ENCODE measurements at regions not wholly inside any gene's neighbourhood (a gene's known extent, or its start where the extent isn't known, plus 50 kb on each side); places are given as distances from the start of the nearest gene placed in this dataset.

DNA sequence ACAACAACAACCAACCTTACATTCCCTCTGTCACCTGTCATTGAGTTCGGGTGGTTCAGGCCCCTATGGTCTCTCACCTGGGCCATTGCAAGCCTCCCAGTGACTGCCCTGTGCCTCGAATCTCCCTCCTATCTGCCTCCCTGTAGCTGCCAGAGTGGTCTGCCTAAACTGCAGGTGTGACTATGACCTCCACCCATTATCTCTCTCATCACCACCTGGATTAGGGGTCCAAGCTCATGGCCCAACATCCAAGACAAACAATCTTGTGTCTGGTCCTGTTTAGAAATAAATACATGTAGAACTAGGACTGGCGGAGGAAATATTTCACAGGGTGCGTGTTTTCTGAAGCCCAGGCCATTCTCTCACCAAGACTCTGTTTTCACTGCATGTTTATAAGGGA is 146.6 kb downstream of the HERPUD2 start:
- H3K4me3 ChIP-seq, result no peak overlapping the region
- H3K27ac ChIP-seq, result no peak overlapping the region
- no peaks in the 10 kb centered on the region for H3K36me3 ChIP-seq (ENCODE audit: low read depth, missing control alignments)
- no peaks in the 10 kb centered on the region for H3K27me3 ChIP-seq
- intact Hi-C loops (cut with DNase I; ENCODE audit: low total_unique reads), result no loop called here
- no peaks in the 10 kb centered on the region for H3K9me3 ChIP-seq
- no peaks in the 10 kb centered on the region for H3K4me1 ChIP-seq
- TF ChIP-seq POLR2A (IDR thresholded peaks at IDR 0.05) (no peak), CTCF (IDR thresholded peaks at IDR 0.05) (no peak)
- no peak for DNase-seq
- WGBS, 2 donors, result 89 to 91% methylated on average over 4 of the region's 4 CpGs

DNA sequence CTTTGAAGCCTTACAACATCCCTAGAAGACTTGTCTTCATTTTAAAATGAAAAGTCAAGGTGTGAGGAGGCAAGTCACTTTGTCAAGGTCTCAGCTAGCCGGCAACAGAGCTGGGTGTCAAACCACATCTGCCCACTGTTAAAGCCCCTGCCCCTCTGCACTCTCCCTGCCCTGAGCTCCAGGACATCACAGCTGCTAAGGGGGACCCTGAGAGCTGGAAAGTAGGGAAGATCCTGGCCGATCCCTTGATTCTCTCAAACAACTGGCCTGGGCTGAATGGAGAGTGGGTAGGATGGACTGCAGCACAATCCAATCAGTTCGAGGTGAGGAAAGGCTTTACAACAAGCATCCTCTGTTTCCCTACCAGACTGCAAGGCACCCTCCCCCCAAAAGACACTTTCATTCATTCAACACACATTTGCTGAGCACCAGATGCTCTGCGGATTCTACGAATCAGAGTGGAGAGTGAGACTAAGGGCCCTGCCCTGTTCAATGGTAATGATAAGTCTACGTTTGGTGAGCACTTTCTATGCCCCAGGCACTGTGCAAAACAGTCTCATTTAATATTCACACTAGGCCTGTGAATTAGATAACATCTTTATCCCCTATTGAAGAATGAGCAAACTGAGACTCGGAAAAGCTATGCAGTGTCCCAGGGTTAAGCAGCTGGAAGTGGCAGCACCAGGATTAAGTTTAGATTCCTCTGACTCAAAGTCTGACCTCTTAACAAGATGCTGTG is 148.1 kb downstream of the HERPUD2 start:
- no peak for DNase-seq
- intact Hi-C loops (cut with DNase I; ENCODE audit: low total_unique reads), result no loop called here
- WGBS, 2 donors, result 81 to 88% methylated on average over 7 of the region's 7 CpGs

DNA sequence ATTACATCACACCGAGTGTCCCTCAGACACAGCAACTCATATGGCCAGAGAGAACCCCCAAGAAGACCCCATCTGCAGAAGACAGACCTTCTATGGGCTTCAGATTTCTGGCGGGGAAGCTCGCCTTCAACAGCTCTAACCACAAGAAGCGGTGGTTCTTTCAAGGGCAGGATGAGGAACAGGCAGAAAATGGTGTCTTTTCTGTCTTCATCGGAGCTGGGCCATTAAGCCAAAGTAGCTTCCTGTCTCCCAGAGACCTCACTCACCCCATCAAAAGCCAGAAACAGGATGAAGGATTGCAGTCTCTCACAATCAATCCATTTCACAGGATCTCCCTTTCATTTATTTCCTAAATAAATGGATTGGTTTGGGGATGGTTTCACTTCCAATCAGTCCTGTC is 149.1 kb downstream of the HERPUD2 start:
- Histone ChIP-seq H3K27me3 (no peaks in the 10 kb centered on the region), H3K4me1 (no peaks in the 10 kb centered on the region), H3K27ac (no peak overlapping the region), H3K4me3 (no peak overlapping the region), H3K9me3 (no peaks in the 10 kb centered on the region), H3K36me3 (ENCODE audit: low read depth, missing control alignments) (no peaks in the 10 kb centered on the region)
- WGBS, 2 donors, result 77 to 84% methylated on average over 4 to 5 of the region's 5 CpGs
- intact Hi-C loops (cut with DNase I; ENCODE audit: low total_unique reads), result no loop called here
- DNase-seq, result no peak
- TF ChIP-seq POLR2A (IDR thresholded peaks at IDR 0.05) (no peak), CTCF (IDR thresholded peaks at IDR 0.05) (no peak)

More for the DNA sequence above, 148.1 kb downstream of the HERPUD2 start:
- TF ChIP-seq CTCF (IDR thresholded peaks at IDR 0.05) (no peak), POLR2A (IDR thresholded peaks at IDR 0.05) (no peak)
- no peak overlapping the region for H3K4me3 ChIP-seq
- no peak overlapping the region for H3K27ac ChIP-seq
- no peaks in the 10 kb centered on the region for H3K36me3 ChIP-seq (ENCODE audit: low read depth, missing control alignments)
- H3K27me3 ChIP-seq, result no peaks in the 10 kb centered on the region
- H3K9me3 ChIP-seq, result no peaks in the 10 kb centered on the region
- no peaks in the 10 kb centered on the region for H3K4me1 ChIP-seq

DNA sequence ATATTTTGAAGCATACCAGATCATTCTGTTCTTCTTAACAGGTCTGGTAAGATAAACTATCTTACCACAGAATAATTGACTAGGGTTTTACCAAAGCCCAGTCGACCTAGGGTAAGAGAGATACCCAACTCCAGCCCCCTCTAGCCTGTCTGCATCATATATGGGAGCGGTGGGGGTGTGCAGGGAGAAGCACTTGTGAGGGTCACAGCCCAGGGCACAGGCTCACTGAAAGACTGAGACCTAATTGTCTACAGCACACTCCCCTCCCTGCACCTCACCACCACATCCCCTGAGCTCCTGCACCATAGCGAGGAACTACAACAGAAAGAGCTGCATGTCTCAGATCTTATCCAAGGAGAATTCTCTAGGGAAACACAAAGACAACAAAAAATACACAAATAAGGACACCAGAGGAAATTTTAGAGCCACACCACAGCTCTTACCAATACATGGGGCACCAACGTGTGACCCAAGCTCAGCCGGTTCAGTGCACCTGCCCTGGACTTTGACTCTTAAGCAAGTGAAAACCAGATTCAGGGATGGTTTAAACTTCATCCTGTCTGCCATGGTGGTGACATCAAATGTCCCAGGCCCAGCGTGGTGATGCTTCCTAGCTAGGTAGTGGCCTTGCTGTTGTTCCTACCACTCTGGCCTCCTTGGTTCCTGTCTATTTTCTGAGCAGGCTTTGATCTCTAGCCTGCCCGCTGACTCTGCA is 150.8 kb downstream of the HERPUD2 start:
- no peaks in the 10 kb centered on the region for H3K36me3 ChIP-seq (ENCODE audit: low read depth, missing control alignments)
- no peak overlapping the region for H3K27ac ChIP-seq
- no peak for DNase-seq
- H3K9me3 ChIP-seq, result no peaks in the 10 kb centered on the region
- intact Hi-C loops (cut with DNase I; ENCODE audit: low total_unique reads), result no loop called here
- no peaks in the 10 kb centered on the region for H3K4me1 ChIP-seq
- H3K4me3 ChIP-seq, result no peak overlapping the region
- WGBS, 2 donors, result 85 to 95% methylated on average over 7 of the region's 7 CpGs
- H3K27me3 ChIP-seq, result no peaks in the 10 kb centered on the region
- no peak for TF ChIP-seq POLR2A (IDR thresholded peaks at IDR 0.05)
- no peak for TF ChIP-seq CTCF (IDR thresholded peaks at IDR 0.05)
